ENCODE measurements at regions not wholly inside any gene's neighbourhood (a gene's known extent, or its start where the extent isn't known, plus 50 kb on each side); places are given as distances from the start of the nearest gene placed in this dataset.

DNA sequence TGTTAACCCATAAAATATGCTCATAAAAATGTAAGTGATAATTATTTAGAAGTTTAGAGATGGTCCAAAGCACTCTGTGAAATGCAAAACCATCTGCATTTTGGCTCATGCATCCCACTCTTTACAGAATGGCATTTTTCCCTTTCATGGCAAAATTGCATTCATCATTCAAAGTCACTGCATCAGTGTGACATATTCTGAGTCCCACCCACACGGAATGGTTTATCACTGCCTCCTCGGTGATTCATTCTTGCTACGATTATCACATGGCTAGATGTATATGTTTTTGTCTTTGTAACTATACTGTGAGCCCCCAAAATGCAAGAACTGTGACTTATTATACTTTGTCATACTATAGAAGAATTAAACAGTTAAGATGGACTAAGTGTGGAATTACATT, 293.0 kb downstream of the LRATD1 start:
- TF ChIP-seq, protein P1, sequence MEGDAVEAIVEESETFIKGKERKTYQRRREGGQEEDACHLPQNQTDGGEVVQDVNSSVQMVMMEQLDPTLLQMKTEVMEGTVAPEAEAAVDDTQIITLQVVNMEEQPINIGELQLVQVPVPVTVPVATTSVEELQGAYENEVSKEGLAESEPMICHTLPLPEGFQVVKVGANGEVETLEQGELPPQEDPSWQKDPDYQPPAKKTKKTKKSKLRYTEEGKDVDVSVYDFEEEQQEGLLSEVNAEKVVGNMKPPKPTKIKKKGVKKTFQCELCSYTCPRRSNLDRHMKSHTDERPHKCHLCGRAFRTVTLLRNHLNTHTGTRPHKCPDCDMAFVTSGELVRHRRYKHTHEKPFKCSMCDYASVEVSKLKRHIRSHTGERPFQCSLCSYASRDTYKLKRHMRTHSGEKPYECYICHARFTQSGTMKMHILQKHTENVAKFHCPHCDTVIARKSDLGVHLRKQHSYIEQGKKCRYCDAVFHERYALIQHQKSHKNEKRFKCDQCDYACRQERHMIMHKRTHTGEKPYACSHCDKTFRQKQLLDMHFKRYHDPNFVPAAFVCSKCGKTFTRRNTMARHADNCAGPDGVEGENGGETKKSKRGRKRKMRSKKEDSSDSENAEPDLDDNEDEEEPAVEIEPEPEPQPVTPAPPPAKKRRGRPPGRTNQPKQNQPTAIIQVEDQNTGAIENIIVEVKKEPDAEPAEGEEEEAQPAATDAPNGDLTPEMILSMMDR (IDR thresholded peaks at IDR 0.05), result no peak
- no peak for TF ChIP-seq EZH2 (IDR thresholded peaks at IDR 0.05; ENCODE audit: borderline replicate concordance, insufficient read depth, low read depth, low read length, poor library complexity, severe bottlenecking)

All from B cell (primary cell).